GM19025 (cell line): ENCODE measurements at regions not wholly inside any gene's neighbourhood (a gene's known extent, or its start where the extent isn't known, plus 50 kb on each side); places are given as distances from the start of the nearest gene placed in this dataset.
"Not testable (repeated sequence)": the region's sequence is repeated elsewhere in the genome, so short reads cannot be mapped to it uniquely, and the experiment has no call there.

ENCODE experiments used
- ATAC-seq: cut with Tn5 transposase; IDR thresholded peaks from one replicate; pipeline ENCODE4 v1.9.1; 2021; ENCODE audit warnings: mild to moderate bottlenecking, low read depth, moderate library complexity; ENCODE audit not compliant: unreplicated experiment

DNA sequence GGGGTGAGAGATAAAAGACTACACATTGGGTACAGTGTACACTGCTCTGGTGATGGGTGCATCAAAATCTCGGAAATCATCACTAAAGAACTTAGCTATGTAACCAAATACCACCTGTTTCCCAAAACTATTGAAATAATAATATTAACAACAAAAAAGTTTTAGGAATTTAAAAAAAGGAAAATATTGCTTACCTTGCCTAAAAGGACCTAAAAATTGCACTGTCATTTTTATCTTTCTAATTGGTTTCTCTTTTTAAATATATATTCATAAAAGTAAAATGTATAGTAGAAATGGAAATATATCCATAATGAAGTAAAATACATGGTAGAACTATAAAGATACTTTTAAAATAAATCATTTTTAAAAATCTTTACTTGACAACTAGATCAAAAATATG is 719.3 kb upstream of the RGS18 start:
- no peak for ATAC-seq

DNA sequence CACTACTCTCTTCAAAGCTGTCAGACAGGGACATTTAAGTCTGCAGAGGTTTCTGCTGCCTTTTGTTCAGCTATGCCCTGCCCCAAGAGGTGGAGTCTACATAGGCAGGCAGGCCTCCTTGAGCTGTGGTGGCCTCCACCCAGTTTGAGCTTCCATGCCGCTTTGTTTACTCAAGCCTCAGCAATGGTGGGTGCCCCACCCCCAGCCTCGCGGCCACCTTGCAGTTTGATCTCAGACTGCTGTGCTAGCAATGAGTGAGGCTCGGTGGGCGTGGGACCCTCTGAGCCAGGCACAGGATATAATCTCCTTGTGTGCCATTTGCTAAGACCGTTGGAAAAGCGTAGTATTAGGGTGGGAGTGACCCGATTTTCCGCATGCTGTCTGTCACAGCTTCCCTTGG is 710.0 kb upstream of the RGS18 start:
- ATAC-seq = not testable (repeated sequence)

DNA sequence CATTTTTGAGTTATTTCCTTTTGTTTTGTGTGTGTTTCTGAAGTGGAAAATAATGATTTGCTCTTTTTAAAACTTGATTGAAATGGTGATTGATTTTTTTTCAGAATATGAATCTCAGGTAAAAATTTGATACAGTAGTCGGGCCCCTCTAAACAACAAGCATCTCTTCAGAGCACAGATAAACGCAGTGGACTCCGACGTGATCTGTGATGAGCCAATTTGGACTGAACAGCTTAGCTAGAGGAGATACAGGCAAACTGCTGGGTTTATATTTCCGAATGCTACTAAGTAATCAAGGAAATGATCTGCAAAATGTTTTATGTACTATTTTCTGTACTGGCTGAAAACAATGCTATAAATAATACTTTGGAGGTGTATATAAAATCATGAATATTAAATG is 705.7 kb upstream of the RGS18 start:
- no peak for ATAC-seq

DNA sequence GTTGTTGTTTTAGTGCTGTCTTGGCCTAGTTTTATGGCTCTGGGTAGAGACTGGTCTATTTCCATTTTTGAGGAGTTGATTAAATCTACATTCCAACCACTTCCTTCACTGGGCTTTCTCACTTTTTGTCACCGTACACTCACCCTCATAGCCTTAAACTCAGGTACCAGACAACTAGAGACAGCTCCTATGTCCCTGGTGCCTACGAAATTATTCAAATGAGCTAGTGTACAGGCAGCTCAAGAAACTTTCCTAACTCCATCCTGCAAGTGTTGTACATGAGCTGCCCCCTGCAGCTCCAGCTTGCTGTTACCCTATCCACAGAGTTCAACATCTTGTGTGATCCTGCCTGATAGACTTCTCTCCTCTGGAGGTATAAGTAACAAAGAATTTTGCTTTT is 704.8 kb upstream of the RGS18 start:
- ATAC-seq = no peak

DNA sequence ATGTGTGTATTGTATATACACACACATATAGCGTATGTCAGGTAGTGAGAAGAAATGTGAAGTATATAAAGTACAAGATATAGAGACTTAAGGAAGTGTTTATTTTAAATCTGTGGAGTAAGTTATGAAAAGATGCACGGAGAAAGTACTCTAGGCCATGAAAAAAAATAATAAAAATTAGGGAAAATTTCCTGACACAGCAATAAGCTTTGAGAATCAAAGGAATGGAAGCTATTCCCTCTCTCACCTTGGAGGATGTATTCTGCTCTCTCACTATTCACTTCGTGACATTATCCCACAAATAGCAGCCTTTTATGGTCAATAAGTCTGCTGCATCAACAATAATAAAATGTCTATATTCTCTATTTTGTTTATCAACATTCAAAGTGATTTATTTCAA is 700.4 kb upstream of the RGS18 start:
- no peak for ATAC-seq

DNA sequence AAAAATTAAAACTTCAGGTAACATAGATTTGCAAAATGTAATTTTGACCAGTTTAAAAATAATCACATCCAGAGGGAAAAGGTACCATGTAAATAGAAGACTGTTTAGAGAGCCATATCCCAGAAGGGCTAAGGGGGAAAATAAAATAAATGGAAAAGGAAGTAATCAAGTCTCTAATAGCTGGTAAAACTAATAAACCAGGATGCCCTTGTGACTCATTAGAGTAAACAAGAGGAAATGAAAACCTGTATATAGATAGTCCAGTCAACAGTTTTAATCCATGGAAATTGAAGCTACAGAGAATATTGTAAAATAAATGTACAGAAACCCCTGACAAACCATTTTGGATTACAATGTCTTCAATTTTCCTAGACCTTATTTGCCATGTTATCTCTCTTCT is 698.0 kb upstream of the RGS18 start:
- no peak for ATAC-seq

DNA sequence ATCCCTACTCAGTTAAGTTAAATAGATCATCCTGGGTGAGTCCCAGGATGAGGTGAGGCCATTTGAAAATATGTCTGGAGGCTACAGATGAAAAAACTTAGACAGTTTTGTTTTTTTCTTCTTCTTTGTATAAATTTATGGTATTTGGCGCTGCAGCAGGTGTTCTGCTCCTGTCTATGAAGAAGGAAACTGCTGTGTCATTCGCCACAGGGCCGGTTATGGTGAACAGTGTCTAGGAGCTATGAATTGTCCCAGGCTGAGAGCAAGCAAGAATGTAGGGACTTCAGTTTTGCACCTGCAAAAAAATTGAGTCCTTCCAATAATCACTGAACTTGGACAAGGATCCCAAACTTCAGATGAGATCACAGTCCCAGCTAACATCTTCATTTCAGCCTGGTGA is 674.3 kb upstream of the RGS18 start:
- ATAC-seq = no peak

DNA sequence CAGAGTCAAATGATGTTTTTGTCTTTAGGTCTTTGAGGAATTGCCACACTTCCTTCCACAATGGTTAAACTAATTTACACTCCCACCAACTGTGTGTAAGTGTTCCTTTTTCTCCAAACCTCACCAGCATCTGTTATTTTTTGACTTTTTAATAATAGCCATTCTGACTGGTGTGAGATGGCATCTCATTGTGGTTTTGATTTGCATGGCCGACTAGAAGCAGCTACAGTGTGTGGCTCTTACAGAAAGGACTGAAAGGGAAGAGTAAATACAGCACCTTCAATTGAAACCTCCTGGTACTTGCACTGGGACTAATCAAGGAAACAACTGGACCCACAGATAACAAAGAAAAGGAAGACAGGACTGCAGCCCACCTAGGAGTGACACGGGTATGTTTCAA is 668.0 kb upstream of the RGS18 start:
- no peak for ATAC-seq

DNA sequence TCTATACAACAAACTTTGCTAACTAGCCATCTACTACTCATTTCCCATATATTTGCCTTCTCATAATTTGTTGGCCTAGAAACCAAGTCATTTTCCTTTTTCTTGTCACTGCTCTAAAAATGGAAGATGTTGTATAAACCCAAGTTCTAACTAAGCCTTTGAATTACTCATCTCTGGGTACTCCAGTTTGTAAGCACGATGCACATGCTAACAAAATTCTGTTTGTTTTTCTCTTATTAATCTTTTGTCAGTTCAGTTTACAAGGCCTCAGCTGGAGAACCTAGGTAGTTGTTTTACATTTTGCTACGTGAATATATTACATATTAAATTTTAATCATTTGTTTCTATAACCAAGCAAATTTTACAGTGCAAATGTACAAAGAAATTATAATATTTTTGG is 663.2 kb upstream of the RGS18 start:
- no peak for ATAC-seq

DNA sequence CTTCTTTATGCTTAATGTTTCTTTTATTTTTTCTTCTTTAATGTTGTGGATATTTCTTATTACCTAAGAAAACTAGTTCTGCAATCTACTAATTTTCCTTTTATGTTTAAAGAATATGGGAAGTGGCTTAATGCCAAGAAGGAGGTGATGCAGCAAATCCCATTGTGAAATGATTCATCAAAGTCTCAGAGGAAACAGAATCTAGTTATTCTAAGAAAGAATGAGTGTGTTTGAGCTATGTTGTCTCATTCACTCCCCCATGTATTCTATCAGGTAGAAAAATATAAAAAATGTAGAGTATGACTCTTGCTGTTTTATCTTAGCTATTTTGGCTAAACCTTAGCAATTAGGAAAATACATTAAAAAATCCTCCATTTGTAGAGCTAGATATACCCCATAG is 659.9 kb upstream of the RGS18 start:
- ATAC-seq = no peak

DNA sequence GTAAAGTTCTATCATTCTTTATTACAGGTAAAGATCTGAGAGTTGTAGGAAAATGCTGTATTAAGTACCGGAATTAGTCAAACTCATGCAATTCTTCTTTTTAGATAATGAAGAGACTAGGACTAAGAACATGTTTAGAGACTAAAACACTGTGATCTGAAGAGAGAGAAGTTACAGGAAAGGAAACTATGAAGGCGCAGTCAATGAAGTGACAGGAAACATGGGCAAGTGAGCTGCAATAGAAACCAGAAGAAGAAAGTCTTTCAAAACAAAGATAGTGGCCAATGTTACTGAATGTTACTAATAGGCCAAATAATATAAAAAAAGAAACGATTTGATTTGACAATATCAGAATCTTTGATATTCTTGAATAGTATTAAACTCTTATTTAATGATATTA is 659.4 kb upstream of the RGS18 start:
- ATAC-seq = no peak

DNA sequence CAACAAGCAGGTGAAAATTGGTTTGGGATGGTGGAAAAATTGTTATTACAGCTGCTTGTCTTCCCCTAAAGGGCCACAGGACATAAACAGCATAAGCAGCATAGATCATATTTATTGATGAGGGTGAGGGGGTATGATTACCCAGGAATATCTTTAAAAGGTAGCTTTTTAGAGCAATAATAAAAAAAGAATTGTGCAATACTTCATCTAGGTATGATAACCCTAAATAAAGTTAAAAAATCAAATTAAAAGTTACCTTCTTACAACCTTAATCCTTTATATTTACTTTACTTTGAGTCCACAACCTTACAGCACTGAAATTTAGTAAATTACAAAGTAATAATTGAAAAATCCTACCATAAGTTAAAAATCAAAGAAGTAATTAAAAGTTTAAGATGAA is 653.3 kb upstream of the RGS18 start:
- no peak for ATAC-seq

DNA sequence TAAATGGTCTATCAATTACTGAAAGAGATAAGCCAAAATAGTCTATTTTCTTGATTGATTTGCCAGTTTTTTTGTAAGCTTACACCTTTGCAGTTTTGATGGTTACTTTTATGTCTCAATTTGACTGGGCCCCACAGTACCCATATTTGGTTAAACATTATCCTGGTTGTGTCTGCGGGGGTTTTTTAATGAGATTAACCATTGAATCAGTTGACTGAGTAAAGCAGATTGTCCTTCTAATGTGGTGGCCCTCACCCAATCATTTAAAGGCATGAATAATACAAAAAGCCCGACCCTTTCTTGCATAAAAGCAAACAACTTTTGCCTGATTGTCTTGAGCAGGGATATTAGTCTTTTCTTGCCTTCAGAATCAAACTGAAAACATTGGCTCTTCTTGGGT is 650.0 kb upstream of the RGS18 start:
- ATAC-seq = no peak

DNA sequence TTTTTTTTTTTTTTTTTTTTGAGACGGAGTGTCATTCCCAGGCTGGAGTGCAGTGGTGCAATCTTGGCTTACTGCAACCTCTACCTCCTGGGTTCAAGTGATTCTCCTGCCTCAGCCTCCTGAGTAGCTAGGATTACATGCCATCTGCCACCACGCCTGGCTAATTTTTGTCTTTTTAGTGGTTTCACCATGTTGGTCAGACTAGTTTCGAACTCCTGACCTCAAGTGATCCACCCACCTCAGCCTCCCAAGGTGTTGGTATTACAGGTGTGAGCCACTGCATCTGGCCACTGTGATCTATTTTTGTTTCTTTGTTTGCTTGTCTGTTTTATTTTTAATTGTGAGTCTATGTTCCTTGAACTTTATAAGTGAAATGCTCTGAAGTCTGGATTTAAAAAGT is 646.8 kb upstream of the RGS18 start:
- ATAC-seq = not testable (repeated sequence)

DNA sequence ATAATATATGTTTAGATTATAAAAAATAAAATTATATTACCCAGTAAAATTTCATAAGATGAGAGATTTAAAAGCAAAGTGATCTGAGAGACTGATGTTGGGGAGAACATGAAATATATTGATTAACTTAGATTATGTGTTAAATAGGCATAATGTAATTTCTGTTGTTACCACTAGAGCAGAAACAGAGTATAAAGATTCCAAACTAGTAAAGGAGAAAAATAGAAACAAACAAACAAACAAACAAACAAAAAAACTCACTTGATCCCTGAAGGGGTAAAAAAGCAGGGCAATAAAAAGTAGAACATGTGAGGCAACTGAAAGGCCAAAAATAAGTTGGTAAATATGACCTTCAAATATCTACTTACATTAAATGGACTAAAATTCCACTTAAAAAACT is 640.4 kb upstream of the RGS18 start:
- ATAC-seq = no peak

DNA sequence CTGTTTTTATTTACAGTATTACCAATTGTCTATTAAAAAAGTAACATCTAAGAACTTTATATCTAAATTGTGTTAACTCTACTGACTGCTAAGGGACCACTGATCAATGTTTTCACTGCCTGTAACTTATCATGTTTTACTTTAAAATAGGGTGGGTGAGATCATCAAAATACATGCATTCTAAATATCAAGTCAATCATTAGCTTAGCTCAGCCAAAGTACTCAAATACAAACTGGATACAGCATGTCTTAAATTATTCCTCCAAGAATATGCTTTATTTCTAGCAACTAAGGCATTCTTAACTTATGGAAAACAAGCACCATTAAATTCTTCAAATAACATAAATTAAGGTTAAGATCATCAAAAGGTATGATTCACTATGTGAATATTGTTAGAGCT is 638.7 kb upstream of the RGS18 start:
- ATAC-seq = no peak

DNA sequence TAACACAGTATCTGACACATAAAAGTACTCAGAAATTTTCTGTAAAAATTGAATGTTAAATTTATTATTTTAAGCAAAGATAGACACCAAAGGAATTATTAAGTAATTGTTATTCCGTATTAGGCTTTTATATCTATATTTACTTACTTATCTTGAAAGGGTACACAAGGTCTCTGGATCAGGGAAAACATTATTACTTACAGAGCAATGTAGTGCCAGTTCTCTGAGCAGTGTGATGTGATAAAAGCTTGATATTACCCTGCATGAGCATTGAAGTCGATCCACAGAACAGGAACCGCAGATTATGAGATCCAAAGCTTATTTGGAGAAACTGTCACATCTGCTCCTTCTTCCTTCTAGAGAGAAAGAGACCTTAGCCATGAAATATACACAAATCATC is 637.9 kb upstream of the RGS18 start:
- ATAC-seq = no peak

DNA sequence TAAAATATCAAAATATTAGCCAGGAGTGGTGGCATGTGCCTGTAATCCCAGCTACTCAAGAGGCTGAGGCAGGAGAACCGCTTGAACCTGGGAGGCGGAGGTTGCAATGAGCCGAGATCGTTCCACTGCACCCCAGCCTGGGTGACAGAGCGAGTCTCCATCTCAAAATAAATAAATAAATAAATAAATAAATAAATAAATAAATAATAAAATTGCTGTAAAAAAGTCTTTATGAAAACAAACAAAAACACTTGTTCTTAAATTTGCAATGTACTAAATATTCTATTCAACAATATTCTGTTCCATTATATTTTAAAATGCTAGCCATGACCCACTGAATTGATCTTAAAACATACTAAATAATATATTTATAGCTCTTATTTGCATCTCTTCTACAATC is 632.3 kb upstream of the RGS18 start:
- ATAC-seq = not testable (repeated sequence)

DNA sequence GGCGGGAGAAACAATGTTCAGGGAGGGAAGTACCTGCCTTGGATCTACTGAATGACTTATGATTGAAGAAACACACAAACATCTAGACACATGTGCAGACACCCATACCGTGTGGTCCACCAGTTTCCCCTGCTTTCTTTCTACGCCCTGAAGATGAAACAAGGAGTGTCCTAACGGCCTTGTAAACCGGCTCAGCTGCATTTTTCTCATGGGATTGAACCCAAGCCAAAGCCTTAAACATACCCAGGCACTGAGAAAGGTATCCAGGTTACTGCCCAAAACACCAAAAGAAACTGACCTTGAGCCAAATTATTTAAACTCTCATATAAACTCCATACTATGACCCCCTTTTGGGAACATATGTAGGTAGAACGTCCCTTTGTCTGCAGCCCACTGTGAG is 630.0 kb upstream of the RGS18 start:
- ATAC-seq = no peak

DNA sequence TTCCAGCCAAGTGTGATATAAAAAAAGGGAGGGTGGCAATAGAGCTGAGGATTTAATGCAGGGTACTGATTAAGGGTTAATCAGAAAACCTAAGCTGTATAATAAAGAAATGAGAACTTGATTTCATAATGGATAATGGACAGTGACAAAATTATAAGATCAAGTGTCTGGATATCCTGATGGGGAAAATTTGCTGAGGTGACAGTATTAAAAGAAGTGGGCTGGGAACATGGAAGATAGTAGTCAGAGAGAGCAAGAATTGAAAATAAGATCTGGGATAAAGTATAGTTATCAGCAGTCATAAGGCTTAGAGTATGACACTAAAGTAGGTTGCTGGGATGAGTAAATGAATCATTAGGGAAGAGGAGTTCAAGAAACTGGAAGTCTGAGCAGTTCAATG is 627.3 kb upstream of the RGS18 start:
- ATAC-seq = no peak

DNA sequence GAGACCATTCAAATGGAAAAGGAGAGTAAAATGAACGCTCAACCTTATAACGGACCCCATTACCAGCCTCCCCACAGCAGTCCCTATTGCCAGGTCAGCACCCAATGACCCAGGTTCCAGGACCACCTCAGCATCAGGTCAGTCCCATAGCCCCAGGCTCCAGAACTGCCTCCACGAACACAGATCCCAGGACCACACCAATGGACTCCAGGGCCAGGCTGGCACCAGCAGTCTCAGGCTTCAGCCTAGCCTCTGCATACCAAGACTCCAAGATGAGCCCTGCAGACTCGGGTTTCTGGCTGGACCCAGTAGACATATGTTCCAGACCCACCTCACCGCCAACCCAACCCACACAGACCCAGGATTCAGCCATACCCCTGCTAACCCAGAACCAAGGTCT is 625.0 kb upstream of the RGS18 start:
- no peak for ATAC-seq

DNA sequence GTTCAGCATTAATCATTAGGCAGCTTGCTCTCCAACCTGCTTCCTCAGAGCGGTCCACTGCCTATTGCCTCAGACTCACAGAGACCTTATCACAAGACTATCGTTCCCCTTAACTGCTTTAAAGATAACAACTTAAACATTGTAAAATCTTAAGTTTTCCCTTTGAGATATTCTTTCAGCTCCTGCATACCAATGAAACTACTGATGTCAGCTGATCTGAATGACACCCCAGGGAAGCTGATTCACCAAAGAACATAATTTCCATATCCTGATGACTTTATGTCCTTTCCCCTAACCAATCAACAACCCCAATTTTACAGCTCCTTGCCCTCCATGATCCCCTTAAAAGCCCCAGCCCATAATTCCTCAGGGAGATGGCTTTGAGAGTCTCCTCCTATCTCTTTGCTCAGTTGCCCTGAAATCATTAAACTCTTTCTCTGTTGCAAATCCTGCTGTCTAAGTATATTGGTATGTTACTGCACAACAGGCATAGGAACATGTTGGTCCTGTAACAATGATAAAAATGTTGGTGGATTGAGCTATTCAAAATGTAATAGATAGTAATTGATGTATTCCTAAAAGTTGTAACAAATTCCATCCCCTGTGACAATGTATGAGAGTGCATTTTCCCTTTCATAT is 621.4 kb upstream of the RGS18 start:
- ATAC-seq = no peak

DNA sequence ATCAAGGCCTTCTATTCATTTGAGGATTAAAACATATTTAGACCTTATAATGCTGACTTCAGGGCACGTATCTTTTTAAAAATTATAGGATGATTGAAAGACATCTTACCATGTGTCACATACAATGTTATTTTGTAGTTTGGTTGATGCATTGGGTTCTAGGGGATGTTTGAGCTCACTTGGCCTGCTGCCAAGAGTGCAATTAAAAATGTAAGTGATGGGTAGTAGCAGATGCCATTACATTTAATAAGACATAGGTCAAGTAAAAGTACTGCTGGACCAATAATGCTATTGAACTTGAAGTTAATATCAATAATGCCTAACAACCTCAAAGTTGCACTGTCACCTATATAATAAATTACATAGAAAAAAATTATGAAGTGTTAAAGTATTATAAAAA is 616.5 kb upstream of the RGS18 start:
- ATAC-seq = no peak
